Effector memory CD8-positive, alpha-beta T cell (primary cell): ENCODE measurements at regions not wholly inside any gene's neighbourhood (a gene's known extent, or its start where the extent isn't known, plus 50 kb on each side); places are given as distances from the start of the nearest gene placed in this dataset.

Source experiments
- ATAC-seq: fragments of 150-1000 bp; cut with Tn5 transposase; replicated peaks from 2 replicates; pipeline ENCODE4 v1.10.0; 2021; ENCODE audit warnings: mild to moderate bottlenecking, moderate library complexity
- DNase-seq, 3 experiments: peaks; one replicate each; pipeline ENCODE4 v3.0.0; 2021
- H3K27ac Mint-ChIP-seq, 2 donors: one replicate each; pipeline ENCODE4 v1.8.0; 2022; ENCODE audit warnings: mild to moderate bottlenecking in 2 of 2, mixed read lengths in 2 of 2, moderate library complexity in 2 of 2
- H3K27me3 Mint-ChIP-seq, 2 donors: one replicate each; pipeline ENCODE4 v1.8.0; 2022; ENCODE audit warnings: mixed read lengths in 2 of 2
- H3K36me3 Mint-ChIP-seq: one replicate; pipeline ENCODE4 v1.8.0; 2022; ENCODE audit warnings: mild to moderate bottlenecking, moderate library complexity, mixed read lengths; ENCODE audit not compliant: insufficient read depth
- H3K4me1 Mint-ChIP-seq, 2 donors: one replicate each; pipeline ENCODE4 v1.8.0; 2022; ENCODE audit warnings: low read depth in 2 of 2, mixed read lengths in 2 of 2
- H3K4me3 Mint-ChIP-seq, 2 donors: one replicate each; pipeline ENCODE4 v1.8.0; 2022; ENCODE audit warnings: mild to moderate bottlenecking in 2 of 2, mixed read lengths in 2 of 2, moderate library complexity in 2 of 2
- H3K9me3 Mint-ChIP-seq, 2 donors: one replicate each; pipeline ENCODE4 v1.8.0; 2022; ENCODE audit warnings: mixed read lengths in 2 of 2

DNA sequence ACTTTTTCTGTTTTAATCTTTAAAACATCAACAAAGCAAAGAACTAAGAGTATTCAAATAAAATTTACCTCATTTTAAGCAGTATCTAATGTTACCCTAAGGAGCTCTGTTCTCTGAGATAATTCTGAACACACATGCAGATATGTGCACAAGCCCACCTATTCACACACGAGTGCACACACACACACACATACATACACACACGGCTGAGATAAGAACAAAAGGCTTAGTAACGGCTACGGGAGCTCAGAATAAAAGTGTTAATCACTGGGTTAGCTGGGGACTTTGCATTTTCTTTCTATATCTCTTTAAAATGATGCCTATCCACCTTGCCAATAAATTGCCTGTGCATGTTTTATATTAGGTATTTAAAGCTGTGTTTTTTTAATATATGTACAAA is 1096.3 kb downstream of the GALC start:
- no peak for DNase-seq

DNA sequence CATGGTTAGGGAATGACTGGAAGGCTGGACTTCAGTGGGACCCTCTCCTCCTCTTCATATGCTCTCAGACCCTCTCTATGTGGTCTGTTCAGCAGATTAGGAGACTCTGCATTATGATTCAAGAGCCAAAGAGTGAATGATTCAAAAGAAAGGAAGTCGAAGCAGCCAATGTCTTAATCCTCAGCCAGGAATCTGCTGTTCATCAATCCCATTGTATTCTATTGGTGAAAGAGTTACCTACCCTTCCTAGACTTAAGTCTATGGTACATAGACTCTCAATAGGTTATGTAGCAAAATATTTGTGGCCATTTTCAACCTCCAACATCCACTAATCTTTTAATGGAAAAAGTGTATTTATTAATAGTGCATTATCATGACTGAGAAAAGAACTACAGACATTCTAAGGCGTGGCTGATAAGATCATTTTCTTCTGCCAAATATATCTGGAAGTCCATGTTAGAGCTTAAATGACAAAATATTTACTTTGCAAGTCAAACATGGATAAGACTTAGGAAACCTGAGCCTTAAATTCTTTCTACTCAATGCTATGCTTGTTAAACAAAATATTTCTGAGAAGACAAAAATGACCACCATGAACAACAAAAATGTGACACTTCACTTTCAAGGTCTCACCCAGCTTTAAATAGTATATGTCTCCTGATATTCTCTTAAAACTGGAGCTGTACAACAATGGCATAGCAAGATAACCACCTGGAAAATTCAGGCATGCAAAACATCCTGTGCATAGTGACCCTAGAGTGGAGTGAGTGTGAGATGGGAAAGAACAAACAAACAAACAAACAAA is 1100.6 kb downstream of the GALC start:
- peaks cover 11 to 15% of the 10 kb centered on the region in 2 donors for H3K9me3 Mint-ChIP-seq
- H3K27ac Mint-ChIP-seq: no peak overlapping the region
- H3K4me3 Mint-ChIP-seq: no peak overlapping the region
- DNase-seq: no peak
- no peaks in the 10 kb centered on the region for H3K4me1 Mint-ChIP-seq
- no peaks in the 10 kb centered on the region for H3K36me3 Mint-ChIP-seq
- ATAC-seq: no peak
- no peaks in the 10 kb centered on the region for H3K27me3 Mint-ChIP-seq

More for the DNA sequence above, 1096.3 kb downstream of the GALC start:
- Mint-ChIP-seq H3K27ac (no peak overlapping the region), H3K9me3 (peaks cover 0 to 2% of the 10 kb centered on the region in 2 donors), H3K4me3 (no peak overlapping the region), H3K36me3 (no peaks in the 10 kb centered on the region), H3K4me1 (no peaks in the 10 kb centered on the region), H3K27me3 (no peaks in the 10 kb centered on the region)
- ATAC-seq: no peak

DNA sequence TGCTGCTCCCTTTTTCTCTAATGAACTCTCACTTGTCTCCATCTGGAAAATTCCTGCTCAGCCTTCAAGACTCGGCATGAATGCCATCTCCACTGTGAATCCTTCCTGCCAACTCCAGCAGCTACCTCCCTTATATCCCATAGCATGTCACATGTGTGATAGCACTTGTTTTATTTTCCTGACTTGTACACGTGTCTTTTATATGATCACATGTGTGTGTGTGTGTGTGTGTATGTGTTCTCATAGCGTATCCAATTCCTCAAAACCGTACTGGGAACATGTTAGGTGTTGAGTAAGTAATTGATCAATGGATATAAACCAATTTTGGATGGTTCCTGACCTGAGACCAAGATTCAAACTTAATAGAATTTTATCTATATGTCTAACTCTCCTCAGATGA is 1107.7 kb downstream of the GALC start:
- Mint-ChIP-seq H3K27me3 (no peaks in the 10 kb centered on the region), H3K4me3 (no peak overlapping the region), H3K4me1 (no peaks in the 10 kb centered on the region), H3K9me3 (peaks cover 7 to 14% of the 10 kb centered on the region in 2 donors), H3K27ac (no peak overlapping the region), H3K36me3 (no peaks in the 10 kb centered on the region)
- no peak for DNase-seq
- ATAC-seq: no peak

DNA sequence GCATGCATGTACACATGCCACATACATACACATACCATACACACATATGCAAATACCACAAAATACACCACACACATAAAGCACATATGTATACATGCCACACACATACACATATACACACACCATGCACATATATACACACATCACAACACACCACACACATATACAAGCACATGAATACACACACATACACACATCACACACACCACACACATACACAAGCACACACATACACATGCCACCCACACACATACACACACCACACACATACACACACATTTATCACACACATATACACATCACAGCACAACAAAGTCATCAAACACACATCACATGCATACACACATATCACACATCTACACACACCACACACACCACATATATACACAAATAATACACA is 1108.5 kb downstream of the GALC start:
- H3K4me3 Mint-ChIP-seq: no peak overlapping the region
- peaks cover 0 to 12% of the 10 kb centered on the region in 2 donors for H3K9me3 Mint-ChIP-seq
- DNase-seq: no peak
- no peaks in the 10 kb centered on the region for H3K27me3 Mint-ChIP-seq
- no peaks in the 10 kb centered on the region for H3K36me3 Mint-ChIP-seq
- no peak overlapping the region for H3K27ac Mint-ChIP-seq
- ATAC-seq: no peak
- no peaks in the 10 kb centered on the region for H3K4me1 Mint-ChIP-seq

DNA sequence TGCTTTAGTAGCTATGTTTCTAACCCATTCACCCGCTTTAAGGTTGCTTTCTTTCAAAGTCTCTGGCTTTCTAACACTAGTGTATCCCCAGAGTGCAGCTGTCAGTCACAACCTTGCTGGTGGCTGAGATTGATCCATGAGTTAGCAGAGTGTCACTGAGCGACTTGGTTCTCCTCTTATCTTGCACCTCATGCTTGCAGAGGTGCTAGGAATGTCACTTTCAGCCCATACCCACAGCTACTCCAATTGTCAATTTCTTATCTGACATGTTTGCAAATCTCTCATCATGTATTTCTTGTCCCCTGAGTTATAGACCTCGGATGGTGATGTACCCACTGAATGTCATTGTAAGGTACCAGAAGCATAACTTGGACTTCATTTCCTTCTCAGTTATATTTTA is 1110.2 kb downstream of the GALC start:
- Mint-ChIP-seq H3K9me3 (peaks cover 0 to 12% of the 10 kb centered on the region in 2 donors), H3K27me3 (no peaks in the 10 kb centered on the region), H3K27ac (no peak overlapping the region), H3K4me1 (no peaks in the 10 kb centered on the region), H3K4me3 (no peak overlapping the region), H3K36me3 (no peaks in the 10 kb centered on the region)
- ATAC-seq: no peak
- DNase-seq: no peak

DNA sequence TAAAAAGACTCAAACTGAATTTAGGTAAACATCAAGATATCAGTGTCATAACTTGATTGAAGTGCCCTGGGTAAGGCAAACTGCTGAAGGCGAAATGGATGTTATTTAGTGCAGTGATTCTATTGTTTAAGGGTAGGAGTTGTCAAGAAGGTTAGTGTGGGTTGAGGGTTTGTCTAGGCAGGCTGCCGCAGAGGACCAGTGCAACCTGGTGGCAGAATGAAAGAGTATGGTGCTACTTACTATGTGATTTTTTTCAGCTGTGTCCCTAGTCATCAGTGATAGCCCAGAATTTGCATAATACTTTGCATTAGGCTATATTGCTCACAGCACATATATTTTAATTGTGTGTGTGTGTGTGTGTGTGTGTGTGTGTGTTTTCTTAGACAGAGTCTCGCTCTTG is 1127.0 kb downstream of the GALC start:
- DNase-seq (no peak), ATAC-seq (no peak)
- Mint-ChIP-seq H3K36me3 (no peaks in the 10 kb centered on the region), H3K27ac (no peak overlapping the region), H3K9me3 (peaks cover 5 to 11% of the 10 kb centered on the region in 2 donors), H3K27me3 (no peaks in the 10 kb centered on the region), H3K4me3 (no peak overlapping the region), H3K4me1 (no peaks in the 10 kb centered on the region)

DNA sequence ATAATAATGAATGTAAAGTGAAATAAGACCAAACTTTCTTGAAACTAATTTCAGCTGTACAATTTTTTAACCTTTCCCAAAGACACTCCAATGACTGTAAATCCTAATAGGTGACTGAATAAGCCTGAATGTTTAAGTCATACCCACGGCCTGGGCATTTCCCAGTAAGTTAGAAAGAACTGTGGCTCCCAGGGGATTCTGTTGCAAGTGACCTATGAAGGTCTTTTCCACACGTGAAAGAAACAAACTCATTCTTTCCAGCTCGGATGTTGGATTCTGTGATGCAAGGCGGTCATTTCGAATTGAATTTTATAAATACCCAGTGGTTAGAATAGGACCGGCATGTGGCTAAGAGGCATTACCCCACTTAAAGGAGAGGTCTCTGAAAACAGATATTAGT is 1134.4 kb downstream of the GALC start:
- DNase-seq: no peak
- no peaks in the 10 kb centered on the region for H3K27me3 Mint-ChIP-seq
- H3K36me3 Mint-ChIP-seq: no peaks in the 10 kb centered on the region
- peaks cover 4 to 11% of the 10 kb centered on the region in 2 donors for H3K9me3 Mint-ChIP-seq
- ATAC-seq: no peak
- no peak overlapping the region for H3K4me3 Mint-ChIP-seq
- no peaks in the 10 kb centered on the region for H3K4me1 Mint-ChIP-seq
- H3K27ac Mint-ChIP-seq: no peak overlapping the region

DNA sequence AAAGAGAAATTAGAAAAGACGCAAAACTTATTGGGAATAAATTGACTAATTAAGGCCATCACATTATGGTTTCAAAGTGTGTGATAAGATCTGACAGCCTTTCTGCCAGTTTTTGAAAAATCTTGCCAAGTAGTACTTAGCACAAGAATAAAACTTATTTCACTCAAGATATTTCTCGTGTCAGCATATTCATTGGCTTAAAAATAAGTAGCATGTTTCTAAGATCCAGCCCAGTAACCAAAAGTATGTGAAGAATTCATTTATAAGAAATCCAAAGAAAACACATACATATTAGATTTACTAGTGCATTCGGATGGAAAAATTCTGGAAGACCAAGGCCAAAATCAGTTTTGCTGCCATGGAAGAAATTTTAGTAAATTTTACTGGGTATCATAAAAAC is 1135.0 kb downstream of the GALC start:
- no peak for DNase-seq
- H3K9me3 Mint-ChIP-seq: peaks cover 6 to 17% of the 10 kb centered on the region in 2 donors
- no peaks in the 10 kb centered on the region for H3K4me1 Mint-ChIP-seq
- no peaks in the 10 kb centered on the region for H3K36me3 Mint-ChIP-seq
- ATAC-seq: no peak
- no peak overlapping the region for H3K4me3 Mint-ChIP-seq
- H3K27me3 Mint-ChIP-seq: no peaks in the 10 kb centered on the region
- H3K27ac Mint-ChIP-seq: no peak overlapping the region

DNA sequence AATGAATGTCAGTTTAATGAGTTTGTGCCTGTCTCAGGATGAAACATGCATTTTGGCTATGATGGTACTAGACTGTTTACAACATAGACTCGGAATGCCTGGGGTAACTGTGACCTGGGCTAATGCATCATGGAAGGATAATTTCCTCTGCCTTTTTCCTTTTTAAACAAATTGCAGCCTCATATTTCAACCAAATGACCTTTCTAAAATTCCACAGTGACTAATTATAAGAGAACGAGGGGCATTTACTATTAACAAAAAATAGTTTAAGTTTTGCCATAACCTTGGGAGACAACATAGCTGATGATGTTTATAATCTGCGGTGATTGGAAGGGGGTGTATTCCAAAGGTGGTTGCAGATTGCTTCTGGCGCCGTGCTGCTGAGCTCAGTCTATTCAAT is 1140.5 kb downstream of the GALC start:
- Mint-ChIP-seq H3K36me3 (no peaks in the 10 kb centered on the region), H3K4me3 (no peak overlapping the region), H3K9me3 (peaks cover 10 to 19% of the 10 kb centered on the region in 2 donors), H3K4me1 (no peaks in the 10 kb centered on the region), H3K27me3 (no peaks in the 10 kb centered on the region), H3K27ac (no peak overlapping the region)
- no peak for ATAC-seq
- no peak for DNase-seq

DNA sequence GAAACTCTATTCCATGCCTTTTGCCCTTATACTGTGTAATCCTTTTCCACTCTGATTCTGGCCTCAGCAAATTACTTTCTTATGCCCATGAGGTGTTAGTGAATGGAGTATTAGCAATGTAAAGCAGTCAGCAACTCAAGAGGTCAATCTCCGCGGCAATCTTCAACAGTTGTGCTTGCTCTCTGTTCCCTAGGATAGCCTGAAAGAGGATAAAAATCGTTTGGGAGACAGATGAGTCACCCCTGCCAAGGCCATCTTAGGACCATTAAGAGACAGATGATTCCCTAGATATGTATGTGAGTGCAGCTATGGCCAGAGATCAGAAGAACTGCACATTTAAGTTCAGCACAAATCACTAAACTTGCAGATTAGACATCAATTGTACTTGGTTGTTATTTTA is 1145.8 kb downstream of the GALC start:
- Mint-ChIP-seq H3K27ac (no peak overlapping the region), H3K36me3 (no peaks in the 10 kb centered on the region), H3K27me3 (no peaks in the 10 kb centered on the region), H3K9me3 (peaks cover 12 to 14% of the 10 kb centered on the region in 2 donors), H3K4me3 (no peak overlapping the region), H3K4me1 (no peaks in the 10 kb centered on the region)
- DNase-seq (no peak), ATAC-seq (no peak)

DNA sequence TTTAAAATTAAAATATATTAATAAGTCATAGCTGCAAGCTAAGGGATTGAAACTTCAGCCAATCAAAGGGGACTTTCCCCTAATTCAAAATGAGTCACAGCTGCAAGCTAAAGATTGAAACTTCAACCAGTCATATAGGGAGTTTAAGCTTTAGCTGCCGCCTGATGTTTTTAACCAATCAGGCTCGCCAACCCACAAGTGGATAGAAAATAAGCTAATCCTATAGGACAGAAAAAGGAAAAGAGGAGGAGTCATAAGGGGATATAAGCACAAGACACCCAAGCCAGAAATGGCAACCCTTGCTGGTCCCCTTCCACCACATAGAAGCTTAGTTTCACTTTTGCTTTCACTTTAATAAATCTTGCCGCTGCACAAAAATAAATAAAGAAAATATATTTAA is 1154.6 kb downstream of the GALC start:
- H3K27me3 Mint-ChIP-seq: no peaks in the 10 kb centered on the region
- peak; percentile 14 for ATAC-seq
- H3K27ac Mint-ChIP-seq: no peak overlapping the region
- DNase-seq: no peak
- no peak overlapping the region for H3K4me3 Mint-ChIP-seq
- no peaks in the 10 kb centered on the region for H3K4me1 Mint-ChIP-seq
- peaks cover 3 to 7% of the 10 kb centered on the region in 2 donors for H3K9me3 Mint-ChIP-seq
- peaks cover 3% of the 10 kb centered on the region for H3K36me3 Mint-ChIP-seq

DNA sequence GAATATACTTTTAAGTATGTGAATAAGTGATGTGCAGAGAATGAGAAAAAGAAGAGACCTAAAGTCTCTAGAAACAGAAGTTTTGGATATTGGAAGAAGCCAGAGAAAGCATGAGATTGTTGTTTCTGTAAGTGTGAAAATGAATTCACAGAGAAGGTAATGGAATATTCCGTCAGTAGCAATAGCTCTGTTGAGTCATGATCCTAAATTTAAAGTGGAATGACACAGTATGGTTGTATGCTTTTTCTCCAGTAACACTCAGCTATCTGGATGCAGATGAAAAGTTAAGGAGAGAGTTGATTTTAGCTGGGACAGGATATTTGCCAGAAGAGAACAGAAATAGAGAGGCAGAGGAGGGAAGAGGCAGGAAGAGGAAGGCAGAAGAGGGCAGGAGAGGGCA is 1166.3 kb downstream of the GALC start:
- Mint-ChIP-seq H3K9me3 (peaks cover 13 to 20% of the 10 kb centered on the region in 2 donors), H3K4me3 (no peak overlapping the region), H3K27me3 (no peaks in the 10 kb centered on the region), H3K27ac (no peak overlapping the region), H3K36me3 (no peaks in the 10 kb centered on the region), H3K4me1 (no peaks in the 10 kb centered on the region)
- no peak for ATAC-seq
- DNase-seq: no peak

DNA sequence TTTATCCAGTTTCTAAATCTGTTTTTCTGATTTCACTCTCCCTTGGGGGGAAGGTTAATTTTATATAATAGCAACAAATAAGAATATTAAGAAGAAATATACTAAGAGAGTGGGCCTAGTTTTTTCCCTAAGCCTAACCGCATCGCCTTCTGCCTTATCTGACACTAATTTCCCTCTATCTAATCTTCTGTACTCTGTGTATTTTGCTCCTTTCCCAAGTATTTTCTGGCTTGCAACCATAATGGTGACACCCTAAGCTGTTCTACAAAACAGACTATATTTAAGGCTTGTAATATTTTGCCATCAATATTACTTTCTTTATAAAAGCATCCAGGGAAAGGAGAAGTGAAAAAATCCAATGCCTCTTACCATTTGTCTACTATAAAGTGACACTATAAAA is 1168.8 kb downstream of the GALC start:
- ATAC-seq (no peak), DNase-seq (no peak)
- Mint-ChIP-seq H3K4me3 (no peak overlapping the region), H3K27me3 (no peaks in the 10 kb centered on the region), H3K4me1 (no peaks in the 10 kb centered on the region), H3K27ac (no peak overlapping the region), H3K9me3 (peaks cover 17 to 20% of the 10 kb centered on the region in 2 donors), H3K36me3 (no peaks in the 10 kb centered on the region)

DNA sequence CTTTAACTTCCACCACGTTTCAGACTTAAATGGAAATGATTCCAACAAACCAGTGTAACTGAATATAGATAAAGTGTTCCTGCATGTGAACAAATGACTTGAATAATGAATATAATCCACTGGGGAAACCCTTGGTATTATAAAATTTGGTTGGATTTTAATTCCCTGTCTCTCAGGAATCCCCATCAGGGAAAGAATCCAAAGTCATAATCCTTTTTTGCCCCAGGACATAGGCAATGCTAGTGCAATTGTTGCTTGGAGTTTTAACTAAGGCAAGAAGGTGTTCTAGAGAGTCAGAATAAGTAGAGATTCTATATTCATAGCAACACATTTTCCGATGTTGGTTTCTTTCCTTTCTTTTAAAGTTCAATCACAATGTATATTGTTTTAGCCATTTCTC is 1169.4 kb downstream of the GALC start:
- Mint-ChIP-seq H3K9me3 (peaks cover 17 to 20% of the 10 kb centered on the region in 2 donors), H3K4me3 (no peak overlapping the region), H3K27me3 (no peaks in the 10 kb centered on the region), H3K36me3 (no peaks in the 10 kb centered on the region), H3K27ac (no peak overlapping the region), H3K4me1 (no peaks in the 10 kb centered on the region)
- DNase-seq: no peak
- ATAC-seq: no peak
